ENCODE measurements at regions not wholly inside any gene's neighbourhood (a gene's known extent, or its start where the extent isn't known, plus 50 kb on each side); places are given as distances from the start of the nearest gene placed in this dataset.

DNA sequence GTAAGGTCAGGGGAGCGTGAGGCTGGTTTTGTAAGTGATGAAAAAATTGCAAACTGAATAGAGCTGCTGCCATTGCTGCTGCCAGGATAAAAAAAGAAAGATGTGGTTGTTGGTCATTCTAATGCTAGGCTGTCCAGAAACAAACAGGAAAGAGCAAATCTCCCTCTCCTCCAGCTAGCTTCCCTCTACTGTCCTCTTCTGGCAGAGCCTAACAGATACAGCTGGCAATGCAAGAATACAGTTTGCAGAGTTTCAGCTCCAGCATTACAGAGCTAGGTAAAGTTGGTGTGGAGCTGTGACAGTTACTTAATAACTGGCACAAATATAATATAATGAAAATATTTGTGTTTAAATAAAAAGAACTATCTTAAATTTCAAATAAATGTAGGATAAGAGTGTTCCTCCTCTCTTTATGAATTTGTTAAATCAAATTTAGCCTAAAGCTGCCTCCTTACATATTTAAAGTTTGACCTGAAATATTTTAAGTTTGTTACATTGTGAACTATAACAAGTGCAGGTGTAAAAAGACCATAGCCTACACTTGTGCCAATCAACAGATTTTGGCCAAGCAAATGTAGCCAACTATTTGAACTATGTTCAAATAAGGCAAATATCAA lies 407.7 kb downstream of the SH2D4B start:
- Mint-ChIP-seq H3K27me3 (peaks cover 0 to 1% of the 10 kb centered on the region in 2 donors), H3K4me1 (no peaks in the 10 kb centered on the region), H3K9me3 (peaks cover 0 to 2% (median 0%) of the 10 kb centered on the region in 8 donors), H3K27ac (no peak overlapping the region), H3K36me3 (no peaks in the 10 kb centered on the region), H3K4me3 (no peak overlapping the region)
- Histone ChIP-seq H3K9me3 (ENCODE audit: control insufficient read depth in 1 of 2, low read length in 2 of 2) (no peaks in the 10 kb centered on the region), H3K4me3 (ENCODE audit: low read length in 2 of 2) (no peak overlapping the region), H3K36me3 (ENCODE audit: insufficient read depth, low read length) (no peaks in the 10 kb centered on the region), H3K27me3 (ENCODE audit: insufficient read depth, low read length) (no peaks in the 10 kb centered on the region), H3K27ac (ENCODE audit: low read depth, low read length) (no peak overlapping the region), H3K4me1 (ENCODE audit: insufficient read depth, low read length) (no peaks in the 10 kb centered on the region)
- POLR2A ChIA-PET (ENCODE audit: partially characterized antibody), result no interaction called here
- intact Hi-C loops (cut with micrococcal nuclease), result no loop called here
- DNase-seq, result no peak
- CTCF ChIA-PET (ENCODE audit: partially characterized antibody), result no interaction called here

GRCh38 chr10:80946073-80946472 lies 408.4 kb downstream of the SH2D4B start:
- Histone ChIP-seq H3K36me3 (ENCODE audit: insufficient read depth, low read length) (no peaks in the 10 kb centered on the region), H3K4me3 (ENCODE audit: low read length in 2 of 2) (no peak overlapping the region), H3K9me3 (ENCODE audit: control insufficient read depth in 1 of 2, low read length in 2 of 2) (no peaks in the 10 kb centered on the region), H3K27me3 (ENCODE audit: insufficient read depth, low read length) (no peaks in the 10 kb centered on the region), H3K4me1 (ENCODE audit: insufficient read depth, low read length) (no peaks in the 10 kb centered on the region), H3K27ac (ENCODE audit: low read depth, low read length) (no peak overlapping the region)
- ChIA-PET POLR2A (ENCODE audit: partially characterized antibody) (no interaction called here), CTCF (ENCODE audit: partially characterized antibody) (no interaction called here)
- peaks cover 0 to 1% of the 10 kb centered on the region in 2 donors for H3K27me3 Mint-ChIP-seq
- H3K4me1 Mint-ChIP-seq, result no peaks in the 10 kb centered on the region
- no peaks in the 10 kb centered on the region for H3K36me3 Mint-ChIP-seq
- intact Hi-C loops (cut with micrococcal nuclease), result no loop called here
- no peak for DNase-seq
- no peak overlapping the region for H3K4me3 Mint-ChIP-seq
- H3K27ac Mint-ChIP-seq, result no peak overlapping the region
- peaks cover 0 to 3% (median 0%) of the 10 kb centered on the region in 8 donors for H3K9me3 Mint-ChIP-seq

DNA sequence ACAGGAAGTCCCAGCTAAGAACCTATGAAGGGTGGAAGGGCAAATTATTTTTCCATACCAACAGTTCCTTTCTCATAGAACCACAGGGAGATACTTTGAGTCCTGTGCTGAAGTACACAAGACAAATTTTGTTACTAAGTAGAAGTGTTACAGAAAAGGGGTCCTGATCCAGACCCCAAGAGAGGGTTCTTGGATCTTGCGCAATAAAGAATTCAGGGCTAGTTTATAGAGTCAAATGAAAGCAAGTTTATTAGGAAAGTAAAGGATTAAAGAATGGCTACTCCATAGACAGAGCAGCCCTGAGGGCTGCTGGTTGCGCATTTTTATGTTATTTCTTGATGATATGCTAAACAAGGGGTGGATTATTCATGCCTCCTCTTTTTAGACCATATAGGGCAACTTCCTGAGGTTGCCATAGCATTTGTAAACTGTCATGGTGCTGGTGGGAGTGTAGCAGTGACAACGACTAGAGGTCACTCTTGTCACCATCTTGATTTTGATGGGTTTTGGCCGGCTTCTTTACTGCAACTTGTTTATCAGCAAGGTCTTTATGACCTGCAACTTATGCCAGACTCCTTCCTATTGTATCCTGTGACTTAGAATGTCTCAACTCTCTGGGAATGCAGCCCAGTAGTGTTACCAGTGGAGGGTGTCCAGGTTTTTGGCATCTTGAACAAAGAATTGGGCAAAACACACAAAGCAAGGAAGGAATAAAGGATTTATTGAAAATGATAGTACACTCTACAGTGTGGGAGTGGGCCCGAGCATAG lies 409.4 kb downstream of the SH2D4B start:
- POLR2A ChIA-PET (ENCODE audit: partially characterized antibody), result no interaction called here
- Histone ChIP-seq H3K27me3 (ENCODE audit: insufficient read depth, low read length) (no peaks in the 10 kb centered on the region), H3K36me3 (ENCODE audit: insufficient read depth, low read length) (no peaks in the 10 kb centered on the region), H3K27ac (ENCODE audit: low read depth, low read length) (no peak overlapping the region), H3K9me3 (ENCODE audit: control insufficient read depth in 1 of 2, low read length in 2 of 2) (no peaks in the 10 kb centered on the region), H3K4me3 (ENCODE audit: low read length in 2 of 2) (no peak overlapping the region), H3K4me1 (ENCODE audit: insufficient read depth, low read length) (no peaks in the 10 kb centered on the region)
- no peak overlapping the region for H3K4me3 Mint-ChIP-seq
- H3K9me3 Mint-ChIP-seq, result peaks cover 0 to 3% (median 0%) of the 10 kb centered on the region in 8 donors
- no peaks in the 10 kb centered on the region for H3K36me3 Mint-ChIP-seq
- no peak overlapping the region for H3K27ac Mint-ChIP-seq
- intact Hi-C loops (cut with micrococcal nuclease), result no loop called here
- DNase-seq, result no peak
- no peaks in the 10 kb centered on the region for H3K4me1 Mint-ChIP-seq
- peaks cover 0 to 1% of the 10 kb centered on the region in 2 donors for H3K27me3 Mint-ChIP-seq
- CTCF ChIA-PET (ENCODE audit: partially characterized antibody), result no interaction called here

DNA sequence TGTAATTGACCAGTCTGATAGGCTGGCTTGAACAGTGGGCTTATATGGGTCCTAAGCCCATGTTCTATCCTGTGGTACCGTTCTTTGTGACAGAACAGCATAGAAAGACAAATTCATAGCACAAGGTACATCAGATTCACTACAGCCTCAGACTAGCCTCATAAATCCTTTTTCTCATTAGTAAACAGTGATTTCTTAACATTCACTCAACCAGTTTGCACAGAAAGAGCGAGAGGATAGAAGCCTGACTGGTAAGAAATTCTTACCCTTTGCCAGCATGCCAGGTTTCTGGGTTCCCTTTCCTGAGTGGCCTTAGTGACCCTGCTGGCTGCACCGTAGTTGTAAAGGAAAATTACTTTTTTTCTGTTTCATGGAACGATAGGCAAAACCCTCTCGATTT lies 412.1 kb downstream of the SH2D4B start:
- intact Hi-C loops (cut with micrococcal nuclease), result no loop called here
- H3K4me1 ChIP-seq (ENCODE audit: insufficient read depth, low read length), result no peaks in the 10 kb centered on the region
- no peaks in the 10 kb centered on the region for H3K36me3 ChIP-seq (ENCODE audit: insufficient read depth, low read length)
- DNase-seq, result no peak
- no peak overlapping the region for H3K4me3 ChIP-seq (ENCODE audit: low read length in 2 of 2)
- peaks cover 0 to 3% (median 0%) of the 10 kb centered on the region in 8 donors for H3K9me3 Mint-ChIP-seq
- ChIA-PET POLR2A (ENCODE audit: partially characterized antibody) (no interaction called here), CTCF (ENCODE audit: partially characterized antibody) (no interaction called here)
- H3K9me3 ChIP-seq (ENCODE audit: control insufficient read depth in 1 of 2, low read length in 2 of 2), result no peaks in the 10 kb centered on the region
- no peak overlapping the region for H3K4me3 Mint-ChIP-seq
- H3K27me3 Mint-ChIP-seq, result no peaks in the 10 kb centered on the region
- no peaks in the 10 kb centered on the region for H3K4me1 Mint-ChIP-seq
- no peak overlapping the region for H3K27ac Mint-ChIP-seq
- no peaks in the 10 kb centered on the region for H3K27me3 ChIP-seq (ENCODE audit: insufficient read depth, low read length)
- H3K27ac ChIP-seq (ENCODE audit: low read depth, low read length), result no peak overlapping the region
- no peaks in the 10 kb centered on the region for H3K36me3 Mint-ChIP-seq

DNA sequence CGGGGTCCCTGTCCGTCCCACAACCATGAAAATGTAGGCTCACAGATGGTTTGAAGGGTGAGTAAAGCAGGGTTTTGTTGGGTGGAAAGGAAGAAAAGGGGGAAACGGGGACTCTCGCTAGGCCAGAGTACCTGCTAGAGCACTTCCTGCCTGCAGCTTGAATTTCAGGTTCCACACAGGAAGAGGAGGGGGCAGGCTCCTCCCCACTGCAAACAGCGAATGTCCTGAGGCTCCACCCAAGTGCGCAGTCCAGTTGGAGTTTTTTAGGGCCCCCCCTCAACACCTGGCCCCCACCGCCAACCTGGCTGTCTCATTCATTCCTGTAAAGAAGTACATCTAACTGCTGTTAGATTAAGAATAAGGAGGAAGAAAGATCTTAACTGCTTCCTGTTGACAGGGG lies 414.7 kb downstream of the SH2D4B start:
- Mint-ChIP-seq H3K4me3 (no peak overlapping the region), H3K27me3 (no peaks in the 10 kb centered on the region), H3K27ac (no peak overlapping the region), H3K36me3 (no peaks in the 10 kb centered on the region), H3K9me3 (peaks cover 0 to 3% (median 0%) of the 10 kb centered on the region in 8 donors), H3K4me1 (no peaks in the 10 kb centered on the region)
- H3K4me3 ChIP-seq (ENCODE audit: low read length in 2 of 2), result no peak overlapping the region
- no peak overlapping the region for H3K27ac ChIP-seq (ENCODE audit: low read depth, low read length)
- H3K27me3 ChIP-seq (ENCODE audit: insufficient read depth, low read length), result no peaks in the 10 kb centered on the region
- no peaks in the 10 kb centered on the region for H3K4me1 ChIP-seq (ENCODE audit: insufficient read depth, low read length)
- H3K36me3 ChIP-seq (ENCODE audit: insufficient read depth, low read length), result no peaks in the 10 kb centered on the region
- H3K9me3 ChIP-seq (ENCODE audit: control insufficient read depth in 1 of 2, low read length in 2 of 2), result no peaks in the 10 kb centered on the region
- ChIA-PET CTCF (ENCODE audit: partially characterized antibody) (no interaction called here), POLR2A (ENCODE audit: partially characterized antibody) (no interaction called here)
- intact Hi-C loops (cut with micrococcal nuclease), result no loop called here
- no peak for DNase-seq

- Mint-ChIP-seq H3K4me1 (no peaks in the 10 kb centered on the region), H3K27me3 (peaks cover 0 to 3% of the 10 kb centered on the region in 2 donors), H3K27ac (no peak overlapping the region), H3K9me3 (no peaks in the 10 kb centered on the region), H3K4me3 (no peak overlapping the region), H3K36me3 (no peaks in the 10 kb centered on the region)
- Histone ChIP-seq H3K4me1 (ENCODE audit: insufficient read depth, low read length) (no peaks in the 10 kb centered on the region), H3K27me3 (ENCODE audit: insufficient read depth, low read length) (no peaks in the 10 kb centered on the region), H3K36me3 (ENCODE audit: insufficient read depth, low read length) (no peaks in the 10 kb centered on the region), H3K4me3 (ENCODE audit: low read length in 2 of 2) (no peak overlapping the region), H3K9me3 (ENCODE audit: control insufficient read depth in 1 of 2, low read length in 2 of 2) (no peaks in the 10 kb centered on the region), H3K27ac (ENCODE audit: low read depth, low read length) (no peak overlapping the region)
- ChIA-PET CTCF (ENCODE audit: partially characterized antibody) (no interaction called here), POLR2A (ENCODE audit: partially characterized antibody) (no interaction called here)
- intact Hi-C loops (cut with micrococcal nuclease), result no loop called here
- no peak for DNase-seq
These were observed 419.5 kb downstream of the SH2D4B start for GRCh38 chr10:80957161-80957560.

GRCh38 chr10:80964179-80964578 lies 426.5 kb downstream of the SH2D4B start:
- H3K36me3 Mint-ChIP-seq, result no peaks in the 10 kb centered on the region
- H3K27ac Mint-ChIP-seq, result no peak overlapping the region
- intact Hi-C loops (cut with micrococcal nuclease), result no loop called here
- Histone ChIP-seq H3K4me1 (ENCODE audit: insufficient read depth, low read length) (no peaks in the 10 kb centered on the region), H3K9me3 (ENCODE audit: control insufficient read depth in 1 of 2, low read length in 2 of 2) (no peaks in the 10 kb centered on the region), H3K4me3 (ENCODE audit: low read length in 2 of 2) (no peak overlapping the region), H3K27ac (ENCODE audit: low read depth, low read length) (no peak overlapping the region), H3K27me3 (ENCODE audit: insufficient read depth, low read length) (no peaks in the 10 kb centered on the region), H3K36me3 (ENCODE audit: insufficient read depth, low read length) (no peaks in the 10 kb centered on the region)
- no peak for DNase-seq
- H3K27me3 Mint-ChIP-seq, result peaks cover 0 to 5% of the 10 kb centered on the region in 2 donors
- ChIA-PET POLR2A (ENCODE audit: partially characterized antibody) (no interaction called here), CTCF (ENCODE audit: partially characterized antibody) (no interaction called here)
- no peak overlapping the region for H3K4me3 Mint-ChIP-seq
- peaks cover 0 to 3% (median 0%) of the 10 kb centered on the region in 4 donors for H3K4me1 Mint-ChIP-seq
- H3K9me3 Mint-ChIP-seq, result peaks cover 0 to 3% (median 0%) of the 10 kb centered on the region in 8 donors
